Gastroesophageal sphincter (tissue), 4 donors: ENCODE measurements at regions not wholly inside any gene's neighbourhood (a gene's known extent, or its start where the extent isn't known, plus 50 kb on each side); places are given as distances from the start of the nearest gene placed in this dataset.

Source experiments
- ATAC-seq: fragments of 150-250 bp; one replicate; pipeline ENCODE4 v1.9.1; 2016; ENCODE audit warnings: mild to moderate bottlenecking, moderate library complexity
- H3K27ac ChIP-seq, 4 donors: fragments of 200-600 bp; sonication (generic) in 3 of 4; 1 replicate in 3 of 4; 2 replicates in 1 of 4; pipeline ENCODE4 v1.5.1; 2016 to 2019
- H3K27me3 ChIP-seq: fragments of 200-600 bp; sonication (generic); one replicate; pipeline ENCODE4 v1.5.1; 2019
- H3K36me3 ChIP-seq, 2 donors: fragments of 200-600 bp; sonication (generic); one replicate each; pipeline ENCODE4 v1.5.1; 2019; ENCODE audit warnings: control low read depth in 1 of 2
- H3K4me1 ChIP-seq, 3 donors: fragments of 200-600 bp; sonication (generic); 1 replicate in 2 of 3; 2 replicates in 1 of 3; pipeline ENCODE4 v1.5.1; 2016 to 2019; ENCODE audit warnings: control low read depth in 2 of 3
- H3K4me3 ChIP-seq, 2 donors: fragments of 200-600 bp; sonication (generic); one replicate each; pipeline ENCODE4 v1.5.1; 2019; ENCODE audit warnings: mild to moderate bottlenecking in 1 of 2, moderate library complexity in 1 of 2
- H3K9me3 ChIP-seq, 3 donors: fragments of 200-600 bp; sonication (generic); one replicate each; pipeline ENCODE4 v1.5.1; 2017 to 2019; ENCODE audit warnings: control low read depth in 2 of 3
- EP300 ChIP-seq: sonication (generic); formaldehyde crosslinking; IDR thresholded peaks from one replicate; pipeline ENCODE4 v1.6.1; 2017; ENCODE audit warnings: antibody characterized with exemption, mild to moderate bottlenecking
- POLR2A ChIP-seq, 2 donors: fragments of 450-650 bp; IDR thresholded peaks; one replicate each; pipeline ENCODE4 v1.6.1; 2017; ENCODE audit warnings: antibody characterized with exemption in 2 of 2, mild to moderate bottlenecking in 2 of 2, moderate library complexity in 1 of 2
- POLR2AphosphoS5 ChIP-seq: sonication (generic); formaldehyde crosslinking; IDR thresholded peaks from one replicate; pipeline ENCODE4 v1.6.1; 2017; ENCODE audit warnings: antibody characterized with exemption
- WGBS, 2 donors: methylation state at CpG; one replicate each; pipeline ENCODE4 v1.1.5; 2018; ENCODE audit warnings: low coverage in 1 of 2; 5-methylcytosine and 5-hydroxymethylcytosine counted together
- TF ChIP-seq, protein P1 (sequence below), 4 experiments: fragments of 200-600 bp in 2 of 4; fragments of 450-650 bp in 2 of 4; sonication (generic) in 1 of 4; IDR thresholded peaks; one replicate each; pipeline ENCODE4 v1.5.1; 2017 to 2019; ENCODE audit warnings: antibody characterized with exemption in 4 of 4, mild to moderate bottlenecking in 2 of 4, moderate library complexity in 2 of 4

DNA sequence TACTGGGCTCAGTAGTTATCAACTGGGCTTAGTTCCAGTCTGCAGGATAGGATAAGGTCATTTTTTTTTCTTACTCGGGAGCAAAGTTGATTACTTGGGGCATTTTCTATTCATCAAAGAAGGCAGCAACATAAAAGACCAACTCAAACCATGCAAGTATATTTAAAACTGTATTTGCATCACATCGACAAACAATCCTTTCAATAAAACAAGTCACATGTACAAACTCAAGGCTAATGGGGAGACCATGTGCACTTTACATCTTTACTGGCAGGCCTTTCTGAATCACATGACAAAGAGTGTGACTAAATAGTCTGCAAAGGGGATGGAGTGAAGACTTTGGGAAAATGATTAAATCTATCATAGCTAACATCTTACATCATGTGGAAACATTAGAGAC is 610.4 kb upstream of the BOD1L1 start:
- peaks cover 0 to 3% (median 0%) of the 10 kb centered on the region in 3 donors for H3K4me1 ChIP-seq
- no peaks in the 10 kb centered on the region for H3K9me3 ChIP-seq
- TF ChIP-seq POLR2A (IDR thresholded peaks at IDR 0.05) (no peak), POLR2AphosphoS5 (no peak), EP300 (no peak)
- TF ChIP-seq, protein P1, sequence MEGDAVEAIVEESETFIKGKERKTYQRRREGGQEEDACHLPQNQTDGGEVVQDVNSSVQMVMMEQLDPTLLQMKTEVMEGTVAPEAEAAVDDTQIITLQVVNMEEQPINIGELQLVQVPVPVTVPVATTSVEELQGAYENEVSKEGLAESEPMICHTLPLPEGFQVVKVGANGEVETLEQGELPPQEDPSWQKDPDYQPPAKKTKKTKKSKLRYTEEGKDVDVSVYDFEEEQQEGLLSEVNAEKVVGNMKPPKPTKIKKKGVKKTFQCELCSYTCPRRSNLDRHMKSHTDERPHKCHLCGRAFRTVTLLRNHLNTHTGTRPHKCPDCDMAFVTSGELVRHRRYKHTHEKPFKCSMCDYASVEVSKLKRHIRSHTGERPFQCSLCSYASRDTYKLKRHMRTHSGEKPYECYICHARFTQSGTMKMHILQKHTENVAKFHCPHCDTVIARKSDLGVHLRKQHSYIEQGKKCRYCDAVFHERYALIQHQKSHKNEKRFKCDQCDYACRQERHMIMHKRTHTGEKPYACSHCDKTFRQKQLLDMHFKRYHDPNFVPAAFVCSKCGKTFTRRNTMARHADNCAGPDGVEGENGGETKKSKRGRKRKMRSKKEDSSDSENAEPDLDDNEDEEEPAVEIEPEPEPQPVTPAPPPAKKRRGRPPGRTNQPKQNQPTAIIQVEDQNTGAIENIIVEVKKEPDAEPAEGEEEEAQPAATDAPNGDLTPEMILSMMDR (IDR thresholded peaks at IDR 0.05): no peak
- WGBS, 2 donors: 76 to 84% methylated on average over 2 of the region's 2 CpGs
- H3K27ac ChIP-seq: no peak overlapping the region
- no peak overlapping the region for H3K4me3 ChIP-seq
- H3K36me3 ChIP-seq: no peaks in the 10 kb centered on the region
- ATAC-seq: no peak
- H3K27me3 ChIP-seq: no peaks in the 10 kb centered on the region

DNA sequence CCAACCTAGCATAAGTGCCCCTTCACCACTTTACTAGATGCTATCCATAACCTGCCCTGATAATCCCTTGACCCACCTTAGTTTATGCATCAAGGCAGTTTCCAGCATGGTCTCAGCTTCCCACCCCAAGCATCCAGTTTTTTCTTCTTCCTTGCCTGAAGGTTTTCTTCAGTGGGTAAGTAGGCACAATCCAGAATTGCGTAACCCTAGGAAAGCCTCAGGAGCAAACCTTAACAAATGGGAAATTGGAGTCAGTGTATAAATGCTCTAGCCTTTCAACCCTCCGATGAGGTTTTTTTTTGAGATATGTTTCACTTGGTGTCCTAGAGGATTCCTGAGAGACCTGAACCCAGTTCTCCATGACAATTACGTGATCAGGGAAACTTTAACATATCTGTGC is 614.0 kb upstream of the BOD1L1 start:
- Histone ChIP-seq H3K4me3 (no peak overlapping the region), H3K27me3 (no peaks in the 10 kb centered on the region), H3K4me1 (no peaks in the 10 kb centered on the region), H3K36me3 (no peaks in the 10 kb centered on the region), H3K27ac (no peak overlapping the region), H3K9me3 (no peaks in the 10 kb centered on the region)
- 73 to 100% methylated on average over 1 to 3 of the region's 3 CpGs for WGBS, 2 donors
- TF ChIP-seq EP300: no peak
- no peak for TF ChIP-seq POLR2AphosphoS5
- TF ChIP-seq, protein P1 (IDR thresholded peaks at IDR 0.05): no peak
- no peak for TF ChIP-seq POLR2A (IDR thresholded peaks at IDR 0.05)
- ATAC-seq: no peak

- Histone ChIP-seq H3K27ac (no peak overlapping the region), H3K9me3 (no peaks in the 10 kb centered on the region), H3K36me3 (no peaks in the 10 kb centered on the region), H3K4me1 (no peaks in the 10 kb centered on the region), H3K27me3 (no peaks in the 10 kb centered on the region), H3K4me3 (no peak overlapping the region)
- WGBS, 2 donors: 60 to 69% methylated on average over 3 of the region's 3 CpGs
- no peak for TF ChIP-seq POLR2AphosphoS5
- TF ChIP-seq POLR2A (IDR thresholded peaks at IDR 0.05): no peak
- no peak for ATAC-seq
Measured at GRCh38 chr4:14247767-14248166, 620.2 kb upstream of the BOD1L1 start.

GRCh38 chr4:14249226-14249625 is 621.7 kb upstream of the BOD1L1 start:
- Histone ChIP-seq H3K4me1 (no peaks in the 10 kb centered on the region), H3K27ac (no peak overlapping the region), H3K9me3 (no peaks in the 10 kb centered on the region), H3K4me3 (no peak overlapping the region), H3K36me3 (no peaks in the 10 kb centered on the region), H3K27me3 (no peaks in the 10 kb centered on the region)
- WGBS, 2 donors: 63 to 75% methylated on average over 1 of the region's 1 CpG
- TF ChIP-seq, protein P1 (IDR thresholded peaks at IDR 0.05): no peak
- TF ChIP-seq EP300 (no peak), POLR2A (IDR thresholded peaks at IDR 0.05) (no peak), POLR2AphosphoS5 (no peak)
- ATAC-seq: no peak

DNA sequence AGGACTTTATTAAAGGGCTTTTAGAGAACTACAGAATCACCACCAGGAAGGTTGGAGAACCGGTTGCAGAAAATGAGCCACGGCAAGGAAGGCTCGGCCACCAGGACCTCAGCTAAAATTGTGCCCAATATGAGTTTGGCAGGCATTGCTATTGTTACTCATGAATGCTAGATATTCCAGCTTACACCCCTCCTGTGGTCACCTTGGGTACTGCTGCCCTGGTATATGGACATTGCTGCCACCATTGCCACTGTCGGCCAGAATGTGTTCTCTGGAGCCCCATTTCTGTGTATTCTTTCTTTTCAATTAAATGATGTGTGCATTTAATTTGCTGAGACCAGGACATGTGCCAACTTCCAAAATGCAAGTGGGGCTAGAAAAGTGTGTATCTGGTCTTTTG is 626.7 kb upstream of the BOD1L1 start:
- Histone ChIP-seq H3K4me3 (no peak overlapping the region), H3K9me3 (no peaks in the 10 kb centered on the region), H3K4me1 (no peaks in the 10 kb centered on the region), H3K27me3 (no peaks in the 10 kb centered on the region), H3K36me3 (no peaks in the 10 kb centered on the region), H3K27ac (no peak overlapping the region)
- 59 to 88% methylated on average over 4 of the region's 4 CpGs for whole genome bisulfite sequencing, 2 donors
- TF ChIP-seq POLR2AphosphoS5: no peak
- TF ChIP-seq, protein P1 (IDR thresholded peaks at IDR 0.05): peak in 3 of 4 experiments; percentile 14 to 42 (median 22)
- ATAC-seq: no peak
